CD4-positive, alpha-beta T cell treated with Interleukin-4 for 4 hours (primary cell): ENCODE measurements at regions not wholly inside any gene's neighbourhood (a gene's known extent, or its start where the extent isn't known, plus 50 kb on each side); places are given as distances from the start of the nearest gene placed in this dataset.
"Not testable (repeated sequence)": the region's sequence is repeated elsewhere in the genome, so short reads cannot be mapped to it uniquely, and the experiment has no call there.

Source experiments
- DNase-seq: peaks from one replicate; pipeline ENCODE4 v3.0.0-alpha.2; 2020

GRCh38 chr9:85322592-85322991, 419.2 kb downstream of the AGTPBP1 start:
- DNase-seq, result no peak

- DNase-seq, result no peak
Measured at GRCh38 chr9:85321561-85321960, 420.2 kb downstream of the AGTPBP1 start.

- no peak for DNase-seq
Measured at GRCh38 chr9:85319936-85320656, 421.7 kb downstream of the AGTPBP1 start.

GRCh38 chr9:85315535-85315934, 426.2 kb downstream of the AGTPBP1 start:
- DNase-seq, result not testable (repeated sequence)

GRCh38 chr9:85310573-85310972, 431.2 kb downstream of the AGTPBP1 start:
- DNase-seq, result no peak

GRCh38 chr9:85303757-85304134, 438.0 kb downstream of the AGTPBP1 start:
- no peak for DNase-seq

GRCh38 chr9:85302938-85303756, 438.6 kb downstream of the AGTPBP1 start:
- DNase-seq, result no peak

- no peak for DNase-seq
Measured at GRCh38 chr9:85298499-85298898, 443.3 kb downstream of the AGTPBP1 start.

GRCh38 chr9:85295244-85295643, 446.5 kb downstream of the AGTPBP1 start:
- DNase-seq, result not testable (repeated sequence)

- DNase-seq, result no peak
Measured at GRCh38 chr9:85292261-85292660, 449.5 kb downstream of the AGTPBP1 start.

- DNase-seq, result no peak
Measured at GRCh38 chr9:85291266-85291665, 450.5 kb downstream of the AGTPBP1 start.

GRCh38 chr9:85290019-85290418, 451.7 kb downstream of the AGTPBP1 start:
- no peak for DNase-seq

- no peak for DNase-seq
Measured at GRCh38 chr9:85289142-85289541, 452.6 kb downstream of the AGTPBP1 start.

GRCh38 chr9:85283421-85283820, 458.3 kb downstream of the AGTPBP1 start:
- DNase-seq, result no peak

- DNase-seq, result no peak
Measured at GRCh38 chr9:85278769-85279168, 463.0 kb downstream of the AGTPBP1 start.

GRCh38 chr9:85276741-85277140, 465.0 kb downstream of the AGTPBP1 start:
- DNase-seq, result no peak

GRCh38 chr9:85269811-85270210, 471.9 kb downstream of the AGTPBP1 start:
- DNase-seq, result no peak

GRCh38 chr9:85268131-85268530, 473.6 kb downstream of the AGTPBP1 start:
- no peak for DNase-seq

- no peak for DNase-seq
Measured at GRCh38 chr9:85264695-85265094, 477.1 kb downstream of the AGTPBP1 start.

- DNase-seq, result no peak
Measured at GRCh38 chr9:85263288-85263687, 478.5 kb downstream of the AGTPBP1 start.

- DNase-seq, result no peak
Measured at GRCh38 chr9:85262333-85262732, 479.4 kb downstream of the AGTPBP1 start.

- DNase-seq, result no peak
Measured at GRCh38 chr9:85260275-85260845, 481.4 kb downstream of the AGTPBP1 start.

GRCh38 chr9:85258823-85259370, 482.9 kb downstream of the AGTPBP1 start:
- DNase-seq, result no peak

GRCh38 chr9:85258236-85258635, 483.5 kb downstream of the AGTPBP1 start:
- DNase-seq, result no peak
